ENCODE measurements at regions not wholly inside any gene's neighbourhood (a gene's known extent, or its start where the extent isn't known, plus 50 kb on each side); places are given as distances from the start of the nearest gene placed in this dataset.
"Not testable (repeated sequence)": the region's sequence is repeated elsewhere in the genome, so short reads cannot be mapped to it uniquely, and the experiment has no call there.

GRCh38 chr3:84679211-84679610 lies 279.6 kb upstream of the CADM2 start:
- no peak for DNase-seq (ENCODE audit: low spot score)

GRCh38 chr3:84680700-84681099 lies 278.1 kb upstream of the CADM2 start:
- DNase-seq (ENCODE audit: low spot score): no peak

GRCh38 chr3:84683493-84683892 lies 275.3 kb upstream of the CADM2 start:
- no peak for DNase-seq (ENCODE audit: low spot score)

GRCh38 chr3:84685467-84685866 lies 273.3 kb upstream of the CADM2 start:
- DNase-seq (ENCODE audit: low spot score): no peak

GRCh38 chr3:84692261-84692660 lies 266.5 kb upstream of the CADM2 start:
- DNase-seq (ENCODE audit: low spot score): no peak

GRCh38 chr3:84710288-84710687 lies 248.5 kb upstream of the CADM2 start:
- DNase-seq (ENCODE audit: low spot score): not testable (repeated sequence)

- DNase-seq (ENCODE audit: low spot score): no peak
Measured at GRCh38 chr3:84717894-84718293, 240.9 kb upstream of the CADM2 start.

GRCh38 chr3:84724877-84725276 lies 233.9 kb upstream of the CADM2 start:
- peak; percentile 16 for DNase-seq (ENCODE audit: low spot score)

GRCh38 chr3:84727616-84728015 lies 231.2 kb upstream of the CADM2 start:
- no peak for DNase-seq (ENCODE audit: low spot score)

- DNase-seq (ENCODE audit: low spot score): not testable (repeated sequence)
Measured at GRCh38 chr3:84734731-84735130, 224.1 kb upstream of the CADM2 start.

- DNase-seq (ENCODE audit: low spot score): no peak
Measured at GRCh38 chr3:84738086-84738485, 220.7 kb upstream of the CADM2 start.

- DNase-seq (ENCODE audit: low spot score): no peak
Measured at GRCh38 chr3:84742915-84743425, 215.8 kb upstream of the CADM2 start.

- no peak for DNase-seq (ENCODE audit: low spot score)
Measured at GRCh38 chr3:84744130-84744529, 214.7 kb upstream of the CADM2 start.

- DNase-seq (ENCODE audit: low spot score): no peak
Measured at GRCh38 chr3:84755860-84756259, 202.9 kb upstream of the CADM2 start.

- no peak for DNase-seq (ENCODE audit: low spot score)
Measured at GRCh38 chr3:84759361-84759760, 199.4 kb upstream of the CADM2 start.

- no peak for DNase-seq (ENCODE audit: low spot score)
Measured at GRCh38 chr3:84772841-84773240, 185.9 kb upstream of the CADM2 start.

GRCh38 chr3:84783281-84783680 lies 175.5 kb upstream of the CADM2 start:
- DNase-seq (ENCODE audit: low spot score): no peak

- no peak for DNase-seq (ENCODE audit: low spot score)
Measured at GRCh38 chr3:84789961-84790360, 168.8 kb upstream of the CADM2 start.

GRCh38 chr3:84806958-84807357 lies 151.8 kb upstream of the CADM2 start:
- DNase-seq (ENCODE audit: low spot score): no peak

GRCh38 chr3:84820126-84820525 lies 138.7 kb upstream of the CADM2 start:
- DNase-seq (ENCODE audit: low spot score): peak; percentile 5

GRCh38 chr3:84820906-84821305 lies 137.9 kb upstream of the CADM2 start:
- no peak for DNase-seq (ENCODE audit: low spot score)

- DNase-seq (ENCODE audit: low spot score): no peak
Measured at GRCh38 chr3:84825817-84826216, 133.0 kb upstream of the CADM2 start.

- no peak for DNase-seq (ENCODE audit: low spot score)
Measured at GRCh38 chr3:84830476-84830875, 128.3 kb upstream of the CADM2 start.

- DNase-seq (ENCODE audit: low spot score): no peak
Measured at GRCh38 chr3:84835366-84835765, 123.4 kb upstream of the CADM2 start.
